ENCODE measurements at regions not wholly inside any gene's neighbourhood (a gene's known extent, or its start where the extent isn't known, plus 50 kb on each side); places are given as distances from the start of the nearest gene placed in this dataset.

GRCh38 chr4:153929675-153930074 lies 140.8 kb upstream of the SFRP2 start:
- Histone ChIP-seq H2AFZ (ENCODE audit: insufficient read depth, low read depth, low read length, poor library complexity, severe bottlenecking) (no peak overlapping the region), H3K4me2 (replicated peaks; ENCODE audit: low read depth, low read length, poor library complexity, severe bottlenecking) (no peak overlapping the region), H3K27me3 (replicated peaks in 1 of 4; ENCODE audit: control extremely low read depth in 1 of 4, control insufficient read depth in 3 of 4, insufficient read depth in 4 of 4, low read length in 3 of 4) (peaks cover 0 to 8% (median 0%) of the 10 kb centered on the region in 4 experiments), H3K79me2 (ENCODE audit: control insufficient read depth, insufficient read depth, low read length) (no peaks in the 10 kb centered on the region), H3K9me3 (ENCODE audit: control extremely low read depth in 1 of 3, control insufficient read depth in 2 of 3, insufficient read depth in 1 of 3, low read length in 2 of 3) (no peaks in the 10 kb centered on the region), H3K36me3 (replicated peaks in 1 of 2; ENCODE audit: control extremely low read depth in 1 of 2, control insufficient read depth in 1 of 2, extremely low read depth in 1 of 2, insufficient read depth in 2 of 2, low read length in 1 of 2) (no peaks in the 10 kb centered on the region), H3K4me3 (ENCODE audit: control extremely low read depth in 1 of 5, extremely low read depth in 1 of 5, insufficient read depth in 1 of 5, low read depth in 2 of 5, low read length in 4 of 5) (no peak overlapping the region), H3K27ac (ENCODE audit: low read length in 2 of 2) (no peak overlapping the region), H3K9ac (ENCODE audit: low read length) (no peak overlapping the region), H4K20me1 (ENCODE audit: control insufficient read depth, insufficient read depth, low read length, poor library complexity, severe bottlenecking) (no peaks in the 10 kb centered on the region), H3K4me1 (ENCODE audit: control insufficient read depth in 2 of 2, insufficient read depth in 2 of 2, low read length in 2 of 2) (no peaks in the 10 kb centered on the region)
- Mint-ChIP-seq H3K4me3 (no peak overlapping the region), H3K27ac (no peak overlapping the region), H3K27me3 (peaks cover 18% of the 10 kb centered on the region), H3K4me1 (no peaks in the 10 kb centered on the region), H3K9me3 (ENCODE audit: insufficient read depth) (no peaks in the 10 kb centered on the region)
- ChIA-PET CTCF (no interaction called here), POLR2A (no interaction called here)
- no peak for ATAC-seq (ENCODE audit: low read depth)
- 83% methylated on average over 2 of the region's 5 CpGs for WGBS (ENCODE audit: insufficient coverage)
- no peak for DNase-seq
- TF ChIP-seq EZH2 (IDR thresholded peaks at IDR 0.05; ENCODE audit: borderline replicate concordance, insufficient read depth, low read depth, low read length, poor library complexity, severe bottlenecking) (no peak), CTCF (IDR thresholded peaks at IDR 0.05) (no peak)
- intact Hi-C loops (cut with micrococcal nuclease): no loop called here

- no peak for DNase-seq
- POLR2A ChIA-PET: no interaction called here
- H3K27me3 Mint-ChIP-seq: peaks cover 8% of the 10 kb centered on the region
Observed at GRCh38 chr4:153927451-153927850, 138.6 kb upstream of the SFRP2 start.

More at GRCh38 chr4:153927451-153927850, 138.6 kb upstream of the SFRP2 start:
- Mint-ChIP-seq H3K27ac (no peak overlapping the region), H3K4me1 (no peaks in the 10 kb centered on the region), H3K9me3 (ENCODE audit: insufficient read depth) (no peaks in the 10 kb centered on the region), H3K4me3 (no peak overlapping the region)
- intact Hi-C loops (cut with micrococcal nuclease): no loop called here
- no peaks in the 10 kb centered on the region for H3K79me2 ChIP-seq (ENCODE audit: control insufficient read depth, insufficient read depth, low read length)
- no peaks in the 10 kb centered on the region for H3K9me3 ChIP-seq (ENCODE audit: control extremely low read depth in 1 of 3, control insufficient read depth in 2 of 3, insufficient read depth in 1 of 3, low read length in 2 of 3)
- H3K27ac ChIP-seq (ENCODE audit: low read length in 2 of 2): no peak overlapping the region
- no peak overlapping the region for H2AFZ ChIP-seq (ENCODE audit: insufficient read depth, low read depth, low read length, poor library complexity, severe bottlenecking)
- 84% methylated on average over 2 of the region's 5 CpGs for WGBS (ENCODE audit: insufficient coverage)
- TF ChIP-seq CTCF (IDR thresholded peaks at IDR 0.05) (no peak), EZH2 (IDR thresholded peaks at IDR 0.05; ENCODE audit: borderline replicate concordance, insufficient read depth, low read depth, low read length, poor library complexity, severe bottlenecking) (no peak)
- no peaks in the 10 kb centered on the region for H4K20me1 ChIP-seq (ENCODE audit: control insufficient read depth, insufficient read depth, low read length, poor library complexity, severe bottlenecking)
- no peak overlapping the region for H3K4me3 ChIP-seq (ENCODE audit: control extremely low read depth in 1 of 5, extremely low read depth in 1 of 5, insufficient read depth in 1 of 5, low read depth in 2 of 5, low read length in 4 of 5)
- H3K27me3 ChIP-seq (replicated peaks in 1 of 4; ENCODE audit: control extremely low read depth in 1 of 4, control insufficient read depth in 3 of 4, insufficient read depth in 4 of 4, low read length in 3 of 4): no peaks in the 10 kb centered on the region
- no peaks in the 10 kb centered on the region for H3K4me1 ChIP-seq (ENCODE audit: control insufficient read depth in 2 of 2, insufficient read depth in 2 of 2, low read length in 2 of 2)
- H3K36me3 ChIP-seq (replicated peaks in 1 of 2; ENCODE audit: control extremely low read depth in 1 of 2, control insufficient read depth in 1 of 2, extremely low read depth in 1 of 2, insufficient read depth in 2 of 2, low read length in 1 of 2): no peaks in the 10 kb centered on the region
- no peak overlapping the region for H3K4me2 ChIP-seq (replicated peaks; ENCODE audit: low read depth, low read length, poor library complexity, severe bottlenecking)
- H3K9ac ChIP-seq (ENCODE audit: low read length): no peak overlapping the region
- CTCF ChIA-PET: no interaction called here
- ATAC-seq (ENCODE audit: low read depth): no peak
